Neural progenitor cell (in vitro differentiated cells): ENCODE measurements at regions not wholly inside any gene's neighbourhood (a gene's known extent, or its start where the extent isn't known, plus 50 kb on each side); places are given as distances from the start of the nearest gene placed in this dataset.

ENCODE experiments used
- EZH2 ChIP-seq: fragments of 200-600 bp; sonication (generic); IDR thresholded peaks from 2 replicates; pipeline ENCODE4 v1.6.1; 2017; ENCODE audit warnings: antibody characterized with exemption, mild to moderate bottlenecking, moderate library complexity
- EZH2phosphoT487 ChIP-seq: fragments of 200-600 bp; sonication (generic); IDR thresholded peaks from 2 replicates; pipeline ENCODE4 v1.6.1; 2017; ENCODE audit warnings: antibody characterized with exemption
- TF ChIP-seq, protein P1 (sequence below): fragments of 200-600 bp; sonication (generic); IDR thresholded peaks from 2 replicates; pipeline ENCODE4 v1.5.1; 2017; ENCODE audit warnings: antibody characterized with exemption, mild to moderate bottlenecking

DNA sequence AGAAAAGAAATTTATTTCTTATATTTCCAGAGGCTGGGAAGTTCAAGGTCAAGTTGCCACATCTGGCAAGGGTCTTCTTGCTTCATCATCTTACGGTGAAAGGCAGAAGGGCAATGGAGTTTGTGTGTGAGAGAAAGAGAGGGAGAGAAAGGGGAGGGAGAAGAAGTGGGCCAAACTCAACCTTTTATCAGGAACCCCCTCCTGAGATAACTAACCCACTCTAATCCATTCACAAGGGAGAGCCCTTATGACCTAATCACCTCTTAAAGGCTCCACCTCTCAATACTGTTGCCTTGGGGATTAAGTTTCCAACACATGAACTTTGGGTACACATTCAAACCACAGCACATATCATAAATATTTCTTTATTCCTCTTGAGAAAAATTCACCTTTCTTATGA lies 203.3 kb upstream of the FAM241A start:
- TF ChIP-seq EZH2 (no peak), EZH2phosphoT487 (no peak)
- TF ChIP-seq, protein P1, sequence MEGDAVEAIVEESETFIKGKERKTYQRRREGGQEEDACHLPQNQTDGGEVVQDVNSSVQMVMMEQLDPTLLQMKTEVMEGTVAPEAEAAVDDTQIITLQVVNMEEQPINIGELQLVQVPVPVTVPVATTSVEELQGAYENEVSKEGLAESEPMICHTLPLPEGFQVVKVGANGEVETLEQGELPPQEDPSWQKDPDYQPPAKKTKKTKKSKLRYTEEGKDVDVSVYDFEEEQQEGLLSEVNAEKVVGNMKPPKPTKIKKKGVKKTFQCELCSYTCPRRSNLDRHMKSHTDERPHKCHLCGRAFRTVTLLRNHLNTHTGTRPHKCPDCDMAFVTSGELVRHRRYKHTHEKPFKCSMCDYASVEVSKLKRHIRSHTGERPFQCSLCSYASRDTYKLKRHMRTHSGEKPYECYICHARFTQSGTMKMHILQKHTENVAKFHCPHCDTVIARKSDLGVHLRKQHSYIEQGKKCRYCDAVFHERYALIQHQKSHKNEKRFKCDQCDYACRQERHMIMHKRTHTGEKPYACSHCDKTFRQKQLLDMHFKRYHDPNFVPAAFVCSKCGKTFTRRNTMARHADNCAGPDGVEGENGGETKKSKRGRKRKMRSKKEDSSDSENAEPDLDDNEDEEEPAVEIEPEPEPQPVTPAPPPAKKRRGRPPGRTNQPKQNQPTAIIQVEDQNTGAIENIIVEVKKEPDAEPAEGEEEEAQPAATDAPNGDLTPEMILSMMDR, result no peak
